ENCODE measurements at regions not wholly inside any gene's neighbourhood (a gene's known extent, or its start where the extent isn't known, plus 50 kb on each side); places are given as distances from the start of the nearest gene placed in this dataset.
"Not testable (repeated sequence)": the region's sequence is repeated elsewhere in the genome, so short reads cannot be mapped to it uniquely, and the experiment has no call there.

DNA sequence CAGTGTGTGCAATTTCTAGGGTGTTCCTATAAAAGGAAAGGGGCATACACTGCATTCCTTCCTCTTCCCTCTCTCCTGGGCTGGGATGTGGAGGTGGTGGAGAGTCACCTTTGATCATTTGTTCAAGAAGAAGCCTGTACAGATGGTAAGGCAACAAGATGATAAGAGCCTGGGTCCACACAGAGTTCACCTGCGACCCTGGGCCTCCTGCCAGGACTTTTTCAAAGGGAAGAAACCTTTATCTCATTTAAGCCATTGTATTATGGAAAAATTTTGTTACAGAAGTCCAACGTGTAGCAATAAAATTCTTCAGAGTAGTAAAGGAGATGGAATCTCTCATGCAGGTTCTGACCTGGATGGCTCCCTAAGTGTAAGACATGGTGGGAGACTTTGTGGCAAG is 189.1 kb downstream of the MIS18A start:
- FAIRE-seq, result no peak

DNA sequence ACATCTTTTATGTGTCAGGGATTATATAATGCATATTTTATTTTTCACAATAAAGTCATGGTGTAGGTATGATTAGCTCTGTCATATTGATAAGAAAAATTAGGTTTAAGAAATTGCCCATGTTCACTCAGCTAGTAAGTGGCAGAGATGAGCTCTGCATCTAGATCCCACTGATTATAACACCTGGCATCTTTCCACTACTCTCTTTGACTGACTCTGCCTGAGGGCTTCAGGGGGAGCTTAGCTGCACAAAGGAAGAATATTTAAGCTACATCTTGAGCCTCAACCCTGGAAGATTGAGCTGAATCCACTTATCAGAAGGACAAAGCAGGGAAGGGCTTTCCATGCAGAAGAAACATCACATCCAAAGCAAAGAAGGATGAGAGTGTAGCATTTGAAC is 190.4 kb downstream of the MIS18A start:
- FAIRE-seq, result no peak

DNA sequence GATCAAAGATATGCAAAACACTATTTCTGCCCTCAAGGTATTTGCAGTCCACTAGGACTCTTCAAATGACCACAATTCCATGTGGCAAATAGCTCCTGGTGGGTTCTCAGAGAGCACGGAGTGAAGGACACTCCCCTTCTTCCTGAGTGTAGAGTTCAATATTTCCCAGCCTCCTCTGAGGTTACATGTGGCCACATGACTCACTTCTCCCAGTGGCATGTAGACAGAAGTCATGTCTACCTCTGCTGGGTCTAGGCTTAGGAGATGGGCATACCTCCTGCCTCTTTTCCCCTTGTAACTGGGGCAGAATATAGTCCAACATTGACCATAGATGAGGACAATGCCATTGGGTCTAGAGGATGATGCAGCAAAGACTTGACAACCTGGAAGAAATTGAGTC is 191.4 kb downstream of the MIS18A start:
- FAIRE-seq, result no peak

DNA sequence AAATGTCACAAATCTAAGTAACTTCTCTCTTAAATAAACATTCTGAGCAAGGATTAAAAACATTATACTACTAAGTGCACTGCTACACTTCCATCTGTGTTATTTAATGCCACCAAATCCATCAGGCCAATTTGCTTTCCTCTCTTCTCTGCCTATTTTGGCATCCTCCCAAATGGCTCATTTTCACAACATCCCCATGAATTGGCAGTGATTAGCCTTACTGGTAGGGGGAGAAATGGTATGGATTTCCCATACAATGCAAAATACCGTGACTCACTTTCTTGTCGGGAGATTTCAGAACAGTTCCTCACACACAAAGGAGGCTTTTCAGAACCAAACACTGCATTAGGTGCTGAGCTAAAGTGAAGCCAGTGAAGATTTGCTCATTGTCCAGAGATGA is 195.7 kb downstream of the MIS18A start:
- FAIRE-seq, result no peak

DNA sequence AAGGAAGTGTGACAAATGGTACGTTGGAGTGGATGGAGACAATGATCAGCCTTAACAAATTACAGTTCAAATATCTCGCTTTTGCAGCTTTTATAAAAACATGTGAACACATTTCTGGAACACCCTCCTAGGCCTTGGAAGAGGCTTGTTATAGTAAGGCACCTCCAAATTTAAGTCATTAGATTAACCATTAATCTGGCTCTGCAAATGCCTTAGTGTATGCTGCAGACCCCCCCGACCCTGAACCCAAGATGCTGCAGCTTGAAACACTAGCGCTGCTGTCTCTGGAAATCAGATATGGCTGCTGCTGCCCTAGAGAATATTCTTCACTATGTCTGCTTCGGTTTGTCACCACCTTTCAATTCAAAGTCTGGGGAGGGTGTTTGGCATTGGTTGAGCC is 196.4 kb downstream of the MIS18A start:
- no peak for FAIRE-seq

DNA sequence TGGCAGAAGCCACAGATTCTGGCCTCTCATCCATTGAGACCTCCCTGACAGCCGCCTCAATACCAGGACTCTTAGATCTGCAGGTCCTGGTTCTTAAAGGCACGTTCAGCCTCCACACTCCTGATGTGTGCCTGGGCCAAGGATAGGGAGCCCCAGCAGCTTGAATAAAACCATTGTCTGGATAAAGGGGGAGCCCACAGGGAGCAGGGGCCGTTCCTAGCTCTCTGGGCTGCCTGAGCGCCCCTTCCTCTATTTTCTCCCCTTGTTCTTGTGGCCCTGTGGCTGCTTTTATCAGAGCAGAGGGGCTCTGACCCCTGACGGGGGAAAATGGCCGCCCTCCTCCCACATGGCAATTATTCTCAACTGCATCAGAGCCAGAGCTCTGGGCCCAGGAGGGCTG is 200.8 kb downstream of the HUNK start:
- FAIRE-seq, result no peak

DNA sequence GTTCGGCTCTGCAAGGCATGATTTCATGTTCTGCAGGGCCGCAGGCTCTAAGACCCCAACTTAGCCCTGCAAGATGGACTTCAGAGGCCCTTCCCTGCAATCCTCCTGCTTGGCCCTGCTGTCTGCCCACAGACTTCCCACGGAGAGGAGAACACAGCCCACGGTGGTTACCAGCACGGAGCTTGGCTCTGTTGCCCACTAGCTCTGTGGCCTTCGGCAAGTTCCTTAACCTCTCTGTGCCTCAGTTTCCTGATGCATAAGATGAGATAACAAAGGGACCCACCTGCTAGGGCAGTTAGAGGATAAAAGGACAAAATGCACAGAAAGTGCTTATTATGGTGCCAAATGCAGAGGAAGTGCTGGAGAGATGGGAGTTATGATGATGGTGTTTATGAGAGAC is 200.4 kb downstream of the HUNK start:
- FAIRE-seq, result no peak

DNA sequence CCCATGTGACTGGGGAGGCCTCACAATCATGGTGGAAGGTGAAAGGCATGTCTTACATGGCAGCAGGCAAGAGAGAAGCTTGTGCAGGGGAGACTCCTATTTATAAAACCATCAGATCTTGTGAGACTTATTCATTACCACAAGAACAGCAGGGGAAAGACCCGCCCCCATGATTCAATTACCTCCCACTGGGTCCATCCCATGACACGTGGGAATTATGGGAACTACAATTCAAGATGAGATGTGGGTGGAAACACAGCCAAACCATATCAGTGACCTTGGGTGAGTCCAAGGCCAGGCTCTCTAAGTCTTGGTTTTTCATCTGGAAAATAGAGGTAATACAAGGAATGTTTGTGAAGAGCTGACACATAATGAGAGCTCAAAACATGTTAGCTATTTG is 198.8 kb downstream of the HUNK start:
- FAIRE-seq, result not testable (repeated sequence)

DNA sequence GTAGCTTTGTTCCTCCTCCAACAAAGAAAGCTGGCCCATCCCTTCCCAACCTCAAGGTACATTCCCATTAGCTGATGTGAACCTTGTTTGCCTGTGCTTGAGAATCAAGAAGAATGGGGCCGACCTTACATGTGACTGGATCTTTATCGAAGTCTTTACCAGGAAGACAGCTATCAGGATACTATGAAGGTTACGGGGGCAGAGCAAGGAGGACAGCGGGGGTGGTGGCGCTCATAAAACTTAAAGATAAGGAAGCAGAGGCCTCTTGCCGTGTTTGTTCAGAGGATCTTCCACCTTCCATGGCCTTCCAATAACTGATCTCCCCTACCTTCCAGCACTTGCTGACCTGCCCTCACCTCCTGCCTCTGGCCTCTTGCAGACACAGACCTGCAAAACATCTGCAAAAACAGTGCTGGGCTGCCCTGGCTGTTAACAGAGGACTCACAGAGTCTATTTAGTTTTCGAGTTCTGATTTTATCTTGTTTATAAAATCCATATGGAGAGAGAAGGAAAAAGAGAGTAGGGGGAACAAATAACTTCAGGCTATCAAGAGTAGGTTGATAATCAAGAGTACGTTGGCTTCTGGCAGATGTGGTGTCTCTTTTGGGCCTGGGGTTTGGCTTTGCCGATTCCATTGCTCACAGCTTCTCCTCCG is 198.0 kb downstream of the HUNK start:
- no peak for FAIRE-seq

DNA sequence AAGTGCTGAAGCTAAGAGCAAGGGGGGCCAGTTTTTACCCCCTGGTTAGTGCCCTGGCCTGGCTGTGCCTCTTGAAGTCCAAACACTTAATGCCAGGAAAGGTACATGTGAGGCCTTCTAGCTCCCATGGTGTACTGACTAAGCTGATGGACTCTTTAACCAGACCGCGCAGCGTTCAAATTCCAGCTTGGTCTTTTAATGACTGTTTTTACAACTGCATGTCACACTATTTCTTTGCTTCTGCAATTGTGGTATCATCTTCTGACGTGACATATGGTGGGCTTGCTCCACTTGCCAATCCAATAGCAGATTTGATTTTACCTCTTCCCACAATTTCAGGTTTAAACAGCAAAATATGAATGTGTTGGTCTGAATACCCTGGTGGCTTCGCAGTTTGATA is 197.3 kb downstream of the HUNK start:
- no peak for FAIRE-seq

DNA sequence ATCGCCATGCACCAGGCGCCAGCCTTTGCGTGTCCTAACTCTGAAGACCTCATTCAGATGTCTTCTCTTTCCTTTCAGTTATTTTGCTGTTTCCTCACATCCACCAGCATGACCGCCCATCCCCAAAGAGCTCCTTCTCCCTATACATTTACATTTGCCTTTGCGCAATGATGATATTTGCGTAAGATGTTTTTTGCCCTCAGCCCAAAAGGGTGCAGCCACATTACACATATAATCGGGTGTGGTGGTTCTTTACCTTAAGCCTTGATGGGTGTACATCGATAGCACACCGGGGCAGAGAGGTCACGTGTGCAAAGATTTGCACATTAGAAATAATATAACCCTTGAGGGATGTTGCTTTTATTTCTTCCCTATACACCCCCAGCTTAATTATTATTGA is 192.8 kb downstream of the HUNK start:
- no peak for FAIRE-seq

DNA sequence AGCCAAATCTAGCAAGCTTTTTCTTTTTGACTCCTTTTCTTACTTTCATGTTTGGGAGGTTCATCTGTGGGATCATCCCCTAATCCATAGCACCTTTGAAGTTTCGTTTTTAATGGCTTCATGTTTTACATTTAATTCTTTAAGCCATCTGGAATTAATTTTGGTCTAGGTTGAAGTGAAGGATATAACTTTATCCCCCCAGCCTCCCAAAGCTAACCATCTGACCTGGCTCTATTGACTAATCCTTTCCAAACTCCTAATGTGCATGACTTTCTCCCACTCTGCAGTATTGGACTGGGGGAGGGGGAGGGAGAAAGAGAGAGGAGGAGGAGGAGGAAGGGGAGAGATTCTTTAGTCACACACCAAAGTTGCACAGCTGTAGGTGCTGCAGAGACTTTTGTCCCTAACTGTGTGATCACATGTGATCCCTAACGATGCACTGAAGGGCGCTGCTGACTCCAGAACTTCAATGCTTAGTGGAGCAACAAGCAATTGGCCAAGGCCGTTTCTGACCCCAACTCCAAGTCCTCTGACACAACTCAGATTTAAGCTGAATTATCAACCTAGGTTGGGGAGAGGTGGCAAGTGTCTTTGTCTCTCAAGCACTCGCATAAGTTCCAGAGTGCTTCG is 191.6 kb downstream of the HUNK start:
- FAIRE-seq, result peak; percentile 91

DNA sequence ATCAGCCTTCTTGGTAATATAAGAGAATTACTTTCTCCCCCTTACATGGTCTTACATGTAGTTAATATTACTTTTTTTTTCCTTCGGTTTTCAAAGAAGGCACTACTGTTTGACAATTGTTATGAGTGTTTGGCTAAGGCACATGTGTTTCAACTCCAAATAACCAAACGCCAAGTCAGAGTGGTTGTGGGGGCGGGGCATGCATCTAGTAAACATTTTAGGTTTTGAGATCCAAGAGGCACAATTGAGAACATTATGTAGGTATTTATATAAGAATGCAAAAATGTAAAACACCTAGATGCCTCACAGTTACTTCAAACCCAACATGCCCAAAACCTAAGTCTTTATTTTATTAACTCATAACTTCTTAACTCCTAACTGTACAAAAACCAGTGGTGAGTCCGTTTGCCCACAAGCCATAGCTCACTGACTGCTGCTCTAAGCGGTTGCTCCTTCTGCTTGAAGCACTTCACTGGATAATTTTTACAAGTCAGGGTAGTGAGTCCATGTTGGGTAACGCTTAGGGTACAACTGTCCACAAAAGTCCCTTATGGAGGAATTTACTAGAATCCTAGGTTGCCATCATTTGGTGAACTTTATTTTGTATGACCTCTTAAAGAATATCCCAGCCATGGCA is 189.9 kb downstream of the HUNK start:
- no peak for FAIRE-seq

DNA sequence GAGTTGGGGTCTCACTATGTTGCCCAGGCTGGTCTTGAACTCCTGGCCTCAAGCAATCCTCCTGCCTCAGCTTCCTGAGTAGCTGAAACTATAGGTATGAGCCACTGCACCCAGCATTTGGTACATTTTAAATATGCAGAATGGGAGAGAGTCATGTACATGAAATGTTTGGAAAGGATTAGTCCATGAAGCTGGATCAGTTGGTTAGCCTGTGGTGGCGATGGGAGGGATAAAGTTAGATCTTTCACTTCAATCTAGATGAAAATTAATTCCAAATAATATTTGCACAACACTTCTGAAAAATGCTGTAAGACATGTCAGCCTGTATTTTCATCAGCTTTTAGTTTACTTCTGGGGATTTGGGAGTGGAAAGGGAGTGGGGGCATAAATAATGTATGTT is 188.9 kb downstream of the HUNK start:
- no peak for FAIRE-seq

DNA sequence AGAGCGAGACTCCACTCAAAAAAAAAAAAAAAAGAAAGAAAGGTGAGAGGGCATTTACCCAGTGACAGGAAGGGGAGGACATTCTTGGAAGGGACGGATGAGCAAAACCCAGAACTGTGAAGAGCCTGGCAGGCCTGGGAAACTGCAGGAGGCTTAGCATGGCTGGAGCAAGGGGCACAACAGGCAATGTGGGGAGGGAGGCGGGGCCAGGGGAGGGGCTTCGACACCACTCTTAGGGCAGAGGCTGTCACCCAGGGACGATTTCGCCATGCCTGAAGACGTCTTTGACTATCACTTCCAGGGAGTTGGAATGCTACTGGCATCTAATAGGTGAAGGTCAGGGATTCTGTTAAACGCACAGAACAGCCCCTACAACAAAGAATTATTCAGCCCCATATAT is 184.0 kb downstream of the HUNK start:
- FAIRE-seq, result no peak

DNA sequence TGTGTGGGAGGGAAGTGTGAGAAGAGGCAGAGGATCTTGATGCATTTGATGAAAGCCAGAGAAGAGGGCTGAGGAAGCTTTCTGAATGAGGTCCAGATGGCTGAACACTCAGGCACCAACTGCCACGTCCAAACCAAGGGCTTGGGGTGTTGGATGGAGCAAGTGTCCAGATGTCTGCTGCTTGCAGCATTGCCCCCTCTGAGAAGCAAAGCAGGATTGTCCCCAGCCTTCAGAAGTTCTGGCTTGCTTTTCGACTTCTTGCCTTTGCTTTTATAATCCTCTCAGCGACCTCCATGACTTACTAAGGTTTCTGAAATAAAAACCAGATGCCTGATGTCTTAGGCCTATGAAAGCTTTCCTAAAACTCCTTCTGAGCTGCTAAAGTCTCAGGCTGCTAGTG is 182.5 kb downstream of the HUNK start:
- peak; percentile 82 for FAIRE-seq
